Fibroblast of skin of scalp (primary cell): ENCODE measurements at regions not wholly inside any gene's neighbourhood (a gene's known extent, or its start where the extent isn't known, plus 50 kb on each side); places are given as distances from the start of the nearest gene placed in this dataset.
A peak's percentile ranks its signal among the peaks of the same experiment; 100 is the strongest.

Source experiments
- DNase-seq: peaks from one replicate; pipeline ENCODE4 v3.0.0-alpha.2; 2013

GRCh38 chr4:14810568-14810967, 191.7 kb upstream of the CPEB2 start:
- DNase-seq: no peak

- no peak for DNase-seq
Measured at GRCh38 chr4:14812101-14812500, 190.2 kb upstream of the CPEB2 start.

DNA sequence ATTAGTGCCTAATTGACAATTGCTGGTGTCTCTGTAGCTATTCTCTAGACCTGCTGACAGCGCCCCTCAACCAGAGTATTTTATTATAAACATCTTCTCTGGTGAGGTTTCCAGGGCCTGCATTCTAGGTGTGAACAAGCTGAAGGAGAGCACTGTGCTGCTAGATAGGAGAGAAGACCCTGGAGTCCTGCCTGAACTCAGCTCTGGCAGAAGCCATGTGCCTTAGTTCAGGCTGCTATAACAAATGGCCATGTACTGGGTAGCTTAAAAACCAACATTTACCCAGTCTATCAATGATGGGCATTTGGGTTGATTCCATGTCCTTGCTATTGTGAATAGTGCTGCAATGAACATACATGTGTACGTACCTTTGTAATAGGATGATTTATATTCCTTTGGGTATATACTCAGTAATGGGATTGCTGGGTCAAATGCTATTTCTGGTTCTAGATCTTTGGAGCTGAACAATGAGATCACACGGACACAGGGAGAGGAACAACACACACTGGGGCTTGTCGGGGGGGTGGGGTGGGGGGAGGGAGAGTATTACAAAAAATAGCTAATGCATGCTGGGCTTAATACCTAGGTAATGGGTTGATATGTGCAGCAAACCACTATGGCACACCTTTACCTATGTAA, 185.5 kb upstream of the CPEB2 start:
- no peak for DNase-seq

GRCh38 chr4:14824189-14824588, 178.1 kb upstream of the CPEB2 start:
- DNase-seq: no peak

GRCh38 chr4:14827111-14827510, 175.2 kb upstream of the CPEB2 start:
- DNase-seq: peak; percentile 46

- no peak for DNase-seq
Measured at GRCh38 chr4:14829795-14830194, 172.5 kb upstream of the CPEB2 start.

DNA sequence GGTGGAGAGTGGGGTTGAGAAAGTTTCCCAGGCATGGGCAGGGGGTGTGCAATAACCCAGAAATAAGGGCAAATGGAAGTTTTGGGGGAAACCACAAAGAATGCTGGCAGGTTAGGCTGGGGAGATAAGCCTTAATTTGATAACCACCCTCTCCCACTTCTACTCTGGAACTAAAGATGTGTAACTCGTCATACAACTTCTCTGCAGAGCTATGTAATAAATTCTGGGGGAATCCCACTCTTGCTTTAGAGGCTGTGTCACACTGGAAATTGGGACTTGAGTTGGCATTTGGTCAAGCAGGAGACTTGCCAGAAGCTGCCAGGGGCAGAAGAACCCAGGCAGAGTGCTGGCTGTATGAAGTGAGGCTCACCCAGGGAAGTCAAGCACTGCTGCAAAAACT, 170.9 kb upstream of the CPEB2 start:
- no peak for DNase-seq

GRCh38 chr4:14833053-14833452, 169.2 kb upstream of the CPEB2 start:
- no peak for DNase-seq

DNA sequence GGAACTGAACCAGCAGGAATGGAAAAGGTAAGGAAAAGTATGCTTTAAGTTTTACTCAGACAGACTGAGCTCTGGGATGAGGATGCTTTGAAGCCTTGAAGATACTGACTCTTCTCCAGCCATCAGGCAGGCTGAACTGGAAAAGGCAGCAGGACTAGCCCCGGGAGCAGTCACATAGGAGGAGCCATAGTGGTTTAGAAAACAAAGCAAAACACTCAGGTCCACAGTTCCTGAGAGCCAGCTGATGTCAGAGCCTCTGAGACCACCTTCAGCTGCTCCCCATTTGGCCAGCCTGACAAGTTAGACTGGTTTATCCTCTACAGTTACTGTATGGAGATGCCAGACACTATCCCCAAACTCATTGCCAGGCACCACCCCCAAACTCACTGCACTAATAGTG, 167.9 kb upstream of the CPEB2 start:
- no peak for DNase-seq

DNA sequence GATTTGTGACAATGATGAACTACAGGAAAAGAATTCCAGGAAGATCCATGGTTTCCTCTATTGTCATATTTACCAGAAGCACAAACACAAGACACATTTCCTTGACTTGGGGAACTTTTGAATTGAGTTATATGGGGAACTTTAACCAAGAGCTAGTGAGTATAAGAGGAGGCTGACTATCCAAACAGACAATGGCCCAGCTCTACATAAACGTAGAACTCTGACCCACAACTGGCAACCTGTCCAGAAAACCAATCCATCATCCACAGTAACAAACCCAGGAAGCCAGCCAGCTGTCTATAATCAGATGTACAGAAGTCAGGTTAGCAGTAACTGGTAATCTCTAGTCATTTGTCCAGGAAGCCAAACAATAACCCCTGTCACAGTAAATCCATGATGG, 167.0 kb upstream of the CPEB2 start:
- DNase-seq: no peak

DNA sequence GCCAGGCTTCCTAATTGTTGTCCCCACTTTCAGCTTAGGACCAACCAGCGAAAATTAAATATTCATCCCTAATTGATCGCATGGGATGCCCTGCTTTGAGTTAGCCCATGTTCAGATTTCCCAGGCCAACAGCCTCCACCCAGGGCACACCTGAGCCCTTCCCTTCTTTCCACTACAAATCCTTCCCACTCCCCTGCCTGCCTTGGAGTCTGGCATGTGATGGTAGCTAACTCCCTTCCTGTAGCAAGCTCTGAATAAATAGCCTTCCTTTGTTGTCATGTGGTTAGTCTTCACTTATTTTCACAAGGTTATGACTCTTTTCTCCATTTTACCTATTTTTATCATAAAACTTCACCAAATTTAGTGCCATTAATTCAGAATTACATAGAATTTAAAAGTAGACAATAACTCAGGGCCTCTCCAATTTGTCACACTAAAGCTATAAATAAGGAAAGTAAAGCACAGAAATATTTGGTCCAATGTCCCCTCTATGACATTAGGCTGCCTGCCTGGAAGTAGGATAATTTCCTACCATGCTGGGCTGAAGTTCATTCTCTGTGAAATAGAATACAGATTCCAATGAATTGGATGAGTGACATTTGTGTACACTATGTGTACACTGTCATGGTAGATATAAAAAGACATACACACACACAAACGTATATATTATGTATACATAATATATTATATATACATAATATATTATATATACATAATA, 166.4 kb upstream of the CPEB2 start:
- DNase-seq: no peak

DNA sequence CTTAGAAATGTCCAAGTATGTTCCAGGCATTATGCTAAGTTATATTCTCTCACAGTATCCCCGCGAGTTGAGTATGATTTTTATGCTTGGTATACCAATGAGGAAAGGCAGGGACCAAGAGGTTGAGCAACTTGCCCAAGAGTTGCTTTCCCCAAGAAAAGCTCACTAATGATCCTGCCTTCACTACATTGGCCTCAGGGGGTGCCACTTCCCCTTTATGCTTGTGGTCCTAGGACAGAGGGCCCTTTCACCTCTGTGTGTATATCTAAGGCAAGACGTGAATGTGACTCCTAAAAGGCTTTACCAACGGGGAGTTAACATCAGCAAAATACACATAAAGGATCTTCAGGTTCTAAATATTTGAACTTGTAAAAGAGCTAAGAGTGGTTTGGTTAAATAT, 164.4 kb upstream of the CPEB2 start:
- DNase-seq: no peak

DNA sequence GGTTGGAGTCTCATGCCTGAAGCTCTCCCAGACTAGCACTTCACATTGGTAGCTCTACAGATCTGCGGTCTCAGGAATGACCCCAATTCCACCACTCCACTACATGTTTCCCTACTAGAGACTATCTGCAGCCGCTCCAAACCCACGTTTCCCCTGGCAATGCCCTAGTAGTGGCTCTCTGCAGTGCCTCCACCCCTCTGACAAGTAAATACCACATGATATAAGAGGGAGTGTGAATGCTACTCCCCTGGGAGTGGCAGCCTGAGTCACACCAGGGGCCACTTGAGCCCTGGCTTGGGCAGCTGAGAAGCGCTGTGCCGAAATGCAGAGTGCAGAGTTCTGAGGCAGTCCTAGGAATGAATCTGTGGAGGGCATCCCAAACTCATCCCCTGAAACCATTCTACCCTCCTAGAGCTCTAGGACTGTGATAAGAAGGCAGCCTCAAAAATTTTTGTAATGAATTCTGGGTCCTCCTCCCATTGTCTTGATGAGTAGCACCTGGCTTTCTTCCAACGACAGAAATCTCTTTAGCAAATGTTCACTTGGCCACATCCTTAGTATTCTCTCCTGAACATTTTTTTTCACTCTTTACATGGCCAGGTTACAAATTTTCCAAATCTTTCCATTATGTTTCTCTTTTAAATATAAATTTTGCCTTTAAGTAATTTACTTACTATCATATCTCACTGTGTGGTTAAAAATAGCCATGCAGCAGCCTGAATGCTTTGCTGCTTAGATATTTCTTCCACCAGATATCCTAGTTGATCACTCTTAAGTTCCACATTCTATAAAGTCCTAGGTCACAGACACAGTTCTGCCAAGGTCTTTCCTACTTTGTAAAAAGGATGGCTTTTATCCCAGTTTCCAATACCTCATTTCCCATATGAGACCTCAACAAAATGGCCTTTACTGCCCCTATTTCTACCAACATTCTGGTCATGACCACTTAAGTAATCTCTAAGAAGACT, 160.2 kb upstream of the CPEB2 start:
- peak; percentile 40 for DNase-seq

DNA sequence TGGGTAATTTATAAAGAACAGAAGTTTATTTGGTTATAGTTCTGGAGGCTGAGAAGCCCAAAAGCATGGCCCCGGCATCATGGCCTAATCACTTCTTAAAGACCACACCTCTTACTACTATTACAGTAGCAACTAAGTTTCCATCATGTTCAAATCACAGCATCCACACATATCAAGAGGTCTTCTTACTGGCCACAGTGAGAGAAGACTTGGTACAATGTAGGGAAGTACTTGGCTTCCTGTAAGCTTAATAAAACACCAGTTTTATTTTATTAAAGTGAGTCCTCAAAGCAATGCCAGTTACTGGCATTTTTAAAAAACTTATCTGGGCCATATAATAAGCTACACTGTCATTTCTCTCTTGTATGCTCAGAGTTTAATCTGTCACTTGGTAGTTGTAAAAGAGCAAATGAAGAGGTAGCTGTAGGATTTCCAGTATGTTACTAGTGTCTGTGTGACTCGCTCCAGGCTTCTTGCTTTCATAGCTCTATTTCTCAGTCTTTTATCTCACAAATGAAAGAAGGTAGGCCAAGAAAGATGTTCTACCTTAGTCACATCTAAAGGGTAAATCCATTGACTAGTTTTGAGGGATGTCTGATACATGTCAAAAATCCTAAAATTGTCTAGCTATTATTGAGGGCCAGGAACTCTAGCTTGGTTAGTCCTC, 159.2 kb upstream of the CPEB2 start:
- no peak for DNase-seq

- no peak for DNase-seq
Measured at GRCh38 chr4:14844061-14844460, 158.2 kb upstream of the CPEB2 start.

DNA sequence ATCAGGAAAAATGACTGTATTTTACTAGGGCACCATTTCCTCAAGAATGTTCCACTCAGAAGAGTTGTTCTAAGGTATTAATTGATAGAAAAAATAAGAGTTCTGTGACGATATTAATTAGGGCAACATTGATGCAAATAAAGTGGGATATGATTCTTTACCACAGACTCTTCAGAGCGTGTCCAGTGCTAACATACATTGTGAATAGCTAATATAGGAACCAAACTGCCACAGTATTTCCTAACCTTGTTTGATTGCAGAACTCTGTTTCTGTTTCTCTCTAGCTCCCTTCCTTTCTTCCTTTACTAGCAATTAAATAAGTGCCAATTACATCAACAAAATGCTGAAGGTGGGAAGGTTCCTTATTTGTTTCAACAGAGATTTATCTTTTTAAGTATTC, 154.1 kb upstream of the CPEB2 start:
- no peak for DNase-seq

DNA sequence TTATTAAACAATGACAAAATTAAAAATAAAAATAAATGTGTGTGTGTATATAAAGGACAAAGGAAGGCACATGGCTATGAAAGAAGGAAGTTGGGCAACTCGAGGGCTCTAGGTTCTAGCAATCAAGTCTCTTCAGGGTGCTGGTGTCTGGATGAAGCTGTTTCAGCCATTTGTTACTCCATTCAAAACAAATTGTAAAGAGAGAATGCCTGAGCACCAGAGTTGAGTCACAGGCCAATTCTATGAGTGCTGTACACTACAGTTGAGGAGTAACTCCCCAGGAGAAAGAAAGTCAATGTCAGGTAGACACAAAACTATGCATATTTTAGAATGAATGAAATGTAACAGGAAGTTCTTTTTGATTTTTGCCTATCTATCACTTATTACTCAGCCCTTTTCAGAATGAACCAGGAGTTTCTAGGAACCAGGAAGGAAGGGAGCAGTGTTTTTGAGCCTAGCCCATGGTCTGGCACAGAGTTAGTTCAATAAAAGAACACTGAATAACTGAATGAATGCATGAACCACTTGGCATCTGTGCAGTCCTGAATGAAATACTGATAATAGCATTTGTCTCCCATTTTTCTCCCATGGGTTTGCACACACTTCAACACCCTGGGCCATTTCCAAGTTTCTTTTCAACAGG, 151.7 kb upstream of the CPEB2 start:
- no peak for DNase-seq

DNA sequence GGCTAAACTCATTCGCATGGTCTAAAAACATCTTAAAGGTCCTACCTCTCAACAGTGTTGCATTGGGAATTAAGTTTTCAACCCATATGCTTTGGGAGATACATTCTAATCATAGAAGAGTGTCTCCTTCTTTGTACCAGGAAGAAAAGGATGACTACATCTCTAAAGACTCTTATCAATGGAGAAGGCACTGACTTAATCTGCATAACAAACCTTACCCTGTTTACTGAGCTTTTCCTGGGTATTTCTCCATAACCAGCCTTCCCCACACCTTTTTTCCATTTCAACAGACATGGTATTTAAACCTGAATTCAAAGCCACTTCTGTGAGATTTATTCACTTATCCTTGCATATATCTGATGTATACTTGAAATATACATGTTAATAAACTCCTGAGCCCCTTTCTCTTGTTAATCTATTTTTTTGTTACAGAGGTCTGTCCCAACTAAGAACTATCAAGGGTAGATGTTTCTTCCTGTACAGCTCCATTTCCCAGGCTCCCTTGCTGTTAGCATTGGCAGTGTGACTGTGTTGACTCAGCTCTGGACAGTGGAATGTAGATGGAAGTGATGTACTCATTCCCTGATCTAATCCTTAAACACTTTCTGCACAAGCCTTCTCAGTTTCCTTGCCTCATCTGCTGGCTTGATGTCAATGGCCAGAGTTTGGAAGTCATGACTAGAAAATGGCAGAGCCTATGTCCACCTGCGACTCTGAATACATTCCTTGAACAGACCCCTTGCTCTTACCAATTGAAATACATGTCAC, 148.9 kb upstream of the CPEB2 start:
- DNase-seq: peak; percentile 90

DNA sequence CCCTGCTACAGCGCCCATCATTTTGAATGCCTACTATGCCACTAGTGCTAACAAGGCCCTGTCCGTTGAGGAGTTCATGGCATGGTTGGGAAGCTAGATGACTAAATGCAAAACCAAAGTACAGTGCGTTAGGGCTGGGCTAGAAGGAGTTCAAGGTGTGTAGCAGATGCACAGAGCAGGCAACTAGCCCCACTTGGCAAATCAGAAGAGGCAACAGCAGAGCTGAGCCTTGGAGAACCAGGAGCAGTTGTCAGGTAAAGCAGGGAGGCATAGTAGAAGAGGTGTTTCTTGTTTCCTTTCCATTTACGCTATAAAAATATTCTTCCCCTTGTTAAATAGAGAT, 146.6 kb upstream of the CPEB2 start:
- no peak for DNase-seq

DNA sequence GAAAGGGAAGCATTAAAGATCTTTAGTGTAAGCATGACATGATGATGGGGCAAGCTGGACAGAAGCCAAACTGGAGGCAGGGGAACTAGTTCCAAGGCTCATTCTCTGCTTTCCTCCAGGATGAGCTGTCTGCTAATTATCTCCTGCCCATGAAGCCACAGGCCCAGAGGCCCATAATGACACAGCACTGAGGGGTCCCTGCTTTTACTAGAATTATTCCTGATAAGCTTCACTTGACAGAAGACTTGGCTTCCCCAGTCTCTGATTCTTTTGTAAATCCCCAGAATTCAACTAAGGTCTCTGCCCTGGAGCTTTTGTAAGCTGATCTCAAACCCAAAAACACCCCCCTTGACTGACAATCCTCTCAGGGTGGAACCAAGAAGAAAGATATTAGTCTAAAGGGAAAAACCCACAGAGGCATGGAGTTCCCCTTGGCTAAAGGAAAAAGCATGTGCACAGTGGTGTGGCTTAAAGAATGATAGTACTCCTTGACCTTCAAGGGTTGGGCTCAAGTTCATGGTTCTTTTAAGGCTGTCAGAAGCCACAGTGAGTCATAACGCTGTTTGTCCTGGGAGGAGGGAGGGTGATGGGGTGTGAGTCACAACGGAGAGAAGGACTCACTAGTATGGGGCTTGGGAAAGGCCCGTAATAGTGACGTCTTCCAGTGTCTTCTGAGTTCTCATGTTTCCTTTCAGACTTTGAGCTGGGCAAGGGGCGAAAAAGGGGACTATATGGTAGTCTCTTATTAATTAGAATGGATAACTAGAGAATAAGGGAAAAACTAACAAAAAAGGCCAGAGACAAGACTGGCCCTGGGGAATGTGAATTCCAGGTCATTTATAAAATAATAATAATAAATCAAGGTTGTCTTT, 146.0 kb upstream of the CPEB2 start:
- peak; percentile 97 for DNase-seq

- no peak for DNase-seq
Measured at GRCh38 chr4:14856934-14857235, 145.4 kb upstream of the CPEB2 start.
